ENCODE measurements at regions not wholly inside any gene's neighbourhood (a gene's known extent, or its start where the extent isn't known, plus 50 kb on each side); places are given as distances from the start of the nearest gene placed in this dataset.
A peak's percentile ranks its signal among the peaks of the same experiment; 100 is the strongest.
"Not testable (repeated sequence)": the region's sequence is repeated elsewhere in the genome, so short reads cannot be mapped to it uniquely, and the experiment has no call there.

DNA sequence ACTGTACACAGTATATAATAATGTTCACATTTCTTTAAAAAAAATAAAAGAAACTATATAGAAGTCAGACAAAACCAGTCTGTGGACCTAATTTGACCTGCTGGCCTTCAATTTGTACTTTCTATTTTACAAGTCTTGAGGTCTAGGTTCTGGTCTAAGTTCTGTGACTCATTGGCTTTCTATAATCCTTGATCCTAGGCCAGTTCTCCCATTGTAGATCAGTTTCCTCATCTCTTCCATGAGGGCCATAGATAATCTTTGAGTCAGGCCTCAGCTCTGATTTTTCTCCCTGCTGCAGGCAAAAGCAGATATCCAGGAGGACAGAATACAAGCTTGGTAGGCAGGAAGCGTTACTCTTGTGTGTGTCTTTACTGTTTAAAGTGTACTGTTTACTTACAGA, 603.7 kb upstream of the CAMK1G start:
- DNase-seq, result no peak

GRCh38 chr1:208980605-208981004, 602.9 kb upstream of the CAMK1G start:
- DNase-seq, result no peak

DNA sequence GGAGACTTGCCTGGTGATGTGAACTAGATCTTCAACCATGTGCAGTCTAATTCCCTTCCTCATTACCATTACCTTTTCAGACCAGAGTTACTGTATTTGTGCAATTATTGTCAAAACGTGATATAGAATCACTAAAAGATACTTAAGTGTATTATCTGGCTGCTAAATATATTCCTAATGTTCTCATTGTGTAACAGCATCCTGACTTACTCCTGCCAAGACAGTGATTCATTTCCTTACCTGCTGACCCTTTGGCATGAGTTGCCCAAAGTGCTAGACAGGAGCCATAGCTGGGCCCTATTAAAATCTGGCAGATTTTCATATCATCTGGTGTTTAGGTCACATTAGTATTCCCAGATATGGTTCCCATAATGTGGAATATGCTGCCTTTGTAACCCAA, 598.3 kb upstream of the CAMK1G start:
- no peak for DNase-seq

DNA sequence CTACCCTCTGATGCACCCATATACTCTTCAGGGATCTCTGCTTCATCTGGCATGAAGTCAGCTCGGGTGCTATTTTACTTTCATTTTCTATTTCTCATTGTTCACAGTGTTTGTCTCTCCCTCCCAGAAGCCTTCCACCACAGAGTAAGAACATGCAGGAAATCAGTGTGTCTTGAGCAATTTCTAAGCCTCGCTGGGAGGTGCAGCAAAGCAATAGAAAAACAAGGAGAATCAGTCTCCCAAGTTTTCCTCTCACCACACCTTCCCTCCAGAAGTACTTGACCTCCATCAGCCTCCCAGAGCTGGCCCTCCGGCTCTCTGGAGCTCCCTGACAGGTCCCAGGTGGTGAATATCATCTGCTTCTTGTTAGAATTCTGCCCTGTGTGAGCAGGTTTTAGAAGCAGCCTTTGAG, 594.7 kb upstream of the CAMK1G start:
- DNase-seq, result peak; percentile 1 to 4

GRCh38 chr1:208990456-208990855, 593.1 kb upstream of the CAMK1G start:
- no peak for DNase-seq

DNA sequence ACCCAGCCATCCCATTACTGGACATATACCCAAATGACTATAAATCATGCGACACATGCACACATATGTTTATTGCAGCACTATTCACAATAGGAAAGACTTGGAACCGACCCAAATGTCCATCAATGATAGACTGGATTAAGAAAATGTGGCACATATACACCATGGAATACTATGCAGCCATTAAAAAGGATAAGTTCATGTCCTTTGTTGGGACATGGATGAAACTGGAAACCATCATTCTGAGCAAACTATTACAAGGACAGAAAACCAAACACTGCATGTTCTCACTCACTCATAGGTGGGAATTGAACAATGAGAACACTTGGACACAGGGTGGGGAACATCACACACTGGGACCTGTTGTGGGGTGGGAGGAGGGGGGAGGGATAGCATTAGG, 586.5 kb upstream of the CAMK1G start:
- not testable (repeated sequence) for DNase-seq

- no peak for DNase-seq
Observed at GRCh38 chr1:208997726-208998312, 585.7 kb upstream of the CAMK1G start.

DNA sequence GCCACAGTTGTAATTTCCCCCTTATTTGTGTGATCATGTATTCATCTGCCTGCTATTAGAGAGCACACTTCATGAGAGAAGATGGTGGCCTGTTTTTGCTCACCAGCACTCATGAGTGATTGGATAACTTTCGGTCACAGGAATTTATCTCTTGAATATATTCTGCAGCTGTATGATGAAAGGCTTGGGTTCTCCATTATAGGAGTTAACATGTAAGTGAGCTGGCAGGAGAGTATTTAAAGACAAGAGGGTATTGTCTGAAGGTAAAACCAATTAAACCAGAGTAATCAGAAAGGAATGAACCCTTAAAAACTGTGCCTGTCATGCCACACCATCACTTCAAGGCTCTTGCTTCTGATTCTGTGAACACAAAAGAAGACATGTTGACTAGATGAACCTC, 574.9 kb upstream of the CAMK1G start:
- DNase-seq, result no peak

DNA sequence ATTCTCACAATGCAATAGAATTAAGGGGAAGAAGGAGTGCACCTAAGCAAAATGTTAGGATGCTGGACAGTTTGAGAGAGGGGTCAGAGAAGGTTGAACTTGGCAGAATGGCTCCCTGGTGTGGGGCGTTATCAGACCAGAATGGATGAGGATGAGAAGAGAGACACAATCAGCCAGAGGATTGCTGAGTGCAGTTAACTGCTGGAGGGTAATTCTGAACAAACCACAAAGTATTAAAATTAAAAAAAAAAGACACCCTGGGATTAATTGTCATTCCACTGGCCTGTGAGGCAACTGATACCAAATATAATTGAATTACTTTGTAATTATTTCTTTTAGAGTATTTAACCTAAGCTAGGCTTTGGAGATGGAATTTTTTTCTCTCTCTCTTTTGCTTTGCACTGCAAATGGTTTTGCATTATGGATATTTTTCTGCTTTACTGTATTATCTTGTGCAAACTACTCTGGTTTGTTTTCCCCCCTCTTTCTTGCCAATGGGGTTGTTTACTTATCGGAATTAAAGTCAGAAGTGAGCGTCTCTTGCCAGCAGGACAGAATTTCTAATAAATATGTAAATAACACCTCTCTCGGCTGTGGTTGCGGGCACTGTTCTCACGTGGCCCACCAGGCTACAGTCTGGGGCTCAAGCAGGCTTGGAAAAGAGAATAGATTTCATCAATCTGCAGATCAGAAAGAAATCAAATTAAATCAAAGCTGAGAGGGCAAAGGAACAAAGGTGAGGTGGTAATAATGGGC, 572.9 kb upstream of the CAMK1G start:
- DNase-seq, result no peak

- DNase-seq, result no peak
Observed at GRCh38 chr1:209012443-209013196, 570.9 kb upstream of the CAMK1G start.

DNA sequence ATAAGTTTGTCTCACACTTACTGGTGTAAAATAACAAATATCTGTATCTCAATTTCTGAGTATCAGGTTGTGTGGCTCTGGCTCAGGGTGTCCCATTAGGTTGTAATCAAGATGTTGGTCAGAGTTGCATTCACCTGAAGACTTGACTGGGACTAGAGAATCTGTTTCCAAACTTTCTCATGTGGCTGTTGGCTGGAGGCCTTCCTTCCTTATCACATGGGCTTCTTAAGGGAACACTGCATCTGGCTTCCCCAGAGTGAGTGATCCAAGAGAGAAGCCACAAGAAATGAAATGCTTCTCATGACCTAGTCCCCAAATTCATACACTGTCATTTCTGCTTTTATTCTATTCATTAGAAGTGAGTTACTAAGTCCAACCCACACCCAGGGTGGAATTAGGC, 568.4 kb upstream of the CAMK1G start:
- no peak for DNase-seq

DNA sequence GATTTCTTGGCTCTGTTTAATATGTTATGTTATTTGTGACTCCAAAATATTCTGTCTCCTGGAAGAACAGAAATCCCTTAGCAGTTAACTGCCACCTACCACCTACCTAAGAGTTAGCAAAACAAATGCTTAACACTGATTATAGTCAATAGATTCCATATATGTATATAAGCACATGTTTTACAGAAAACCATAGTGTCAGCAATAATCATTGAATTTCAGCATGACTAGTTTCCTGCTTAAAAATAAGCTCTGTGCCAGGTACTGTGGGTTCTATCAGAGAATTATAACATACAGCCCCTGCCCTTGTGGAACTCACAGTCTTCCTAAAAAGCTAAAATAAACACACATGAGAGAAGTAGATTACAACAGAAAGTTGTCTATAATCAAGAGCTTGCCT, 561.9 kb upstream of the CAMK1G start:
- DNase-seq, result no peak

DNA sequence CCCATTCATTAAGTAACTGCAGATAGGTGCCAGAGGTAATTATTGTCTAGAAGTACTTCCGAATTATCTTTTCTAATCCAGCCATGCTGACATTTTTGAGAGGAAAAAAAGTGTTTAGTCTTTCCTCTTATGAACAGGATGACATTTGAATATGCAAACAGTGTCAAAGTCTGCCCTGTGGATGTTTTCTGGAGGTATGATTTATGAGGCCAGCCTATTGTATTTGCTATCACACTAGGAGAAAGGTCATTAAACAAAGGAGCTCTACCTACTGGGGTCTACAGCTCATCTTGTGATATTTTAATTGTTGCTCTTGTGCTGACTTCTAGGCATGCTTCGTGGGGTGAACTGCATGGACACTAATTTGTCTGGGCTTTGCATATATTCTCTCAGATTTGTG, 559.7 kb upstream of the CAMK1G start:
- DNase-seq, result no peak

DNA sequence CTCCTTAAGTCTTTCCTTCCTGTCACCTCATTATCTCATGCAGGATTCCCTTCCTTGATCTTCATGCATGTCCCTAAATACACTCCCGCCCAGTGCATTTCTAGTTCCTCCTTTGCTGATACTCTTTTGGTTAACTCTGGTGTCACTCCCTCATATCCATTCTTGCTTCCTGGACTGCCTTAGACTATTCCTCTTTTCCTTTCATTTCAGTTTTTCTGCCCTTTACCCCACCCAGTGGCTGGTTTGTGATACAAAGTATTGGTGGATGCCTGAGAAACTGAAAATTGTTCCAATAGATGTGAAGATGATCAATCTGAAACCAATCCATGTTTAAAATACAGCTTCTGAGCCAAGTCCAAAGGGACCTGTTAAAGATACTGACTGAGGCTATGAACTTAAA, 553.8 kb upstream of the CAMK1G start:
- DNase-seq, result no peak

DNA sequence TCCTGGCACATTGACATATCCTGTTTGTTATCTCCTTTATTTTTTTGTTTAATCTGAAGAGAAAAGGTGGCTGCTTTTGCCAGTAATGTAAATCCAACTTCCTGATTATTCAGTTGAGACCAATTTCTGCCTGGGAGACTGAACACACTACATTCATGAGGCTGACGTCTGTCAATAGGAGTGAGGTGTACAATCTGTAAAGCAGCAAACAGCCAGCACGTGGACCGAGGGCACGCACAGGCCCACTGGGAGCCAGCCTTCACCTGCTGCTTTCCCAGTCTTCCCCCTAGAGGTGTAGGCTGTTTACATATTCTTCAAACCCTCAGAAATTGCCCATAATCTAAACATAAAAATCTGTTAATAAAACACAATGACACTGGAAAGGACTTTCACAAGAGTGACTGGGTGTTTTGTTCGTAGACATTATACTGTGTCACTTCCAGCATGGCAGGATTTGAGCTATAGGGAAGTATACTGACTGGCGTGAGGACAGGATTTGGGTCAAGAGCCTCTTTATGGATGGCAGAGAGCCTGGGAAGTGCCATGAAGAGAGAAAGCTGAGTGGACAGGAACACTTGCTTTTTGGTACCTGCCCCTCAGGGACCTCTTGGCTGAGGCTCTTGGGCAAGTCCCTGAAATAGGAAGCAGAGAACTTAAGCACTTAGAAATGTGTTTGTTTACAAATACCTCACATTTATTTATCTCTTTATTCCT, 552.9 kb upstream of the CAMK1G start:
- DNase-seq, result no peak

- DNase-seq, result no peak
Observed at GRCh38 chr1:209037064-209037463, 546.5 kb upstream of the CAMK1G start.

DNA sequence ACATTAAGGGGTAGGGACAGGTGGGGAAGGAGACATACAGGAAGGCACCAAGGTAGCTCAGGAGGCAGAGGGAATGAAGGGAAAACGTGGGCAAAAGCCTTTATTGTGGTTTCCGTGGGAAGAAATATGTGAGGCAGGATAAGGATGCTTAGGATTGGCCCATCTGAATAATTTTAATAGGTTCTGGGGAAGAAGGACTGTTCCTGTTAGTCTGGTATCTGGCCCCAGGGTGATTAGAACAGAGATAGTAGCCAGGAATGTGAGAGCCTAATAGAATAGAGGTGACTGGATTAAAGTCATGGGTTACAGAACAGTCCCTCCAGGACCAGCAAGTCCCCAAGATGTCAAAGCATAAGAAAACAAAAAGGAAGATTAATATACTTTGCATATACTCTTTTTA, 545.2 kb upstream of the CAMK1G start:
- no peak for DNase-seq

- no peak for DNase-seq
Observed at GRCh38 chr1:209038735-209039134, 544.8 kb upstream of the CAMK1G start.

GRCh38 chr1:209040351-209040750, 543.2 kb upstream of the CAMK1G start:
- DNase-seq, result no peak

DNA sequence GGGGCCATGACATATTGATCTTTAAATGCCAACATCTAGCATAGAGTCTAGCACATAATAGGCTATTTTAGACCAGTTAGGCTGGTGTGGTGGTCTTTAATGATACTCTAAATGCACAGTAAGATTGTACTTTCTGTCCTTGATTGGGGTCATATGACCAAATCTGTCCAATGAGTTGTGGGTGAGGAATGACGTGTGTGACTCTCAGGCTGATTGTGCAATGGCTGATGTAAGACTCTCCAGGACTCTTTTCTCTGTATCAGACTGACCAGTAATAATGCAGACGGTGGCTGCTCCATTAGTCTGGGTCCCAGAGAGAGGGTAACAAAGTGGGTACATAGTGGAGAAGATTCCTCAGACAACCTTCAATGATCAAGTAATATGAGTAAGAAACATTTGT, 541.6 kb upstream of the CAMK1G start:
- no peak for DNase-seq

DNA sequence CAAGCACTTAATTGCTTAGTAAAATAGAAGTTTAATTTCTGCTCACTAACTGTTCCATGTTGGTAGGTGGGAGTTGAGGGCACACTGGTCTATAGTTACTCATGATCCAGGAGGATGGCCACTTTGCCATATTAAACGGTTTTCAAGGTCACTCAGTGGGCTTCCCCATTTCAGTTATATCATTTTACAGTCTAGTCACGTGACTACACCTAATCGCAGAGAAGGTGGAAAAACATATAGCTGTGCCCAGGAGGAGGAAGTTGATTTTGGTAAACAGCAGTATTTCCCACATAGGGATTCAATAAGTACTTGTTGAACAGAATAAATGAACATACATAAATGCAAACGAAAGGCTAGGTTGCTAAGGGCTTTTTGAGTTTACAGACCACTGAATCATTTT, 541.1 kb upstream of the CAMK1G start:
- no peak for DNase-seq

DNA sequence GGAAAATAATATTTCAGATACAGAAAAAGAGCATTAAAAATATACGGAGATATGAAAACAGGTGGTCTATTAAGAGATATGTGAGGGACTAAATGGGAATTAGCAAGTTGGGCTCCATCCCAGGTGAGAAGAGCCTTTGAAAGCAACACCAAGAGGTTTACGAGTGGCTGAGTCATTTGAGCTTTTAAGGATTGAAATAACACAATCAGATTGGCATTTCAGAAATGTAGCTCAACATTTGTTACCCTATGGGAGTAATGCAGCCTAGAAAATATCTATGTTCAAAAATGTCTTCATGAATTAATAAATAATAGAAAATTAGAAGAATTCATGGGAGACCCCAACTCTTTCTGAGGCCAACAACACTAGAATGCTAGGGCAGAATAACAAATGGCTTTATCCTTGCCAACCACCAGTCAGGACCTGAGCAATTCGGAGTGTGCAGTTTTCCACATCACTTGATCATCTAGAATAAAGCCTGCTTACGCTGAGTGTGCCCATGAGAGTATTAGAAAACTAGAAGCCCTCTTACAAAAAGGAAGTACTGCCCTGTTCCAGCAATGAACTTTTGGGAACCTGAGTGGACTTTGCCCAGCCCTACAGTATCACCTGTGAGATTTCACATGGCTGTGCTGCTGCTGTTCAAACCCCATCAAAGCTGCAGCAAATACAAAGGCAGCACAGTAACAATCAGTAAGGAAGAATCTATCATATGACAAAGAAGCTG, 538.0 kb upstream of the CAMK1G start:
- no peak for DNase-seq

- no peak for DNase-seq
Observed at GRCh38 chr1:209046058-209046417, 537.5 kb upstream of the CAMK1G start.

All from activated CD4-positive, alpha-beta T cell treated with anti-CD3 and anti-CD28 coated beads, Interleukin-2, amount 50 U/mL, for 48 hours (primary cell).